Endothelial cell of umbilical vein (primary cell): ENCODE measurements at regions not wholly inside any gene's neighbourhood (a gene's known extent, or its start where the extent isn't known, plus 50 kb on each side); places are given as distances from the start of the nearest gene placed in this dataset.

Source experiments
- POLR2AphosphoS5 ChIP-seq: IDR thresholded peaks from 2 replicates; pipeline ENCODE4 v1.6.1; 2012; ENCODE audit warnings: low read depth, mild to moderate bottlenecking, control low read depth, low read length, moderate library complexity; ENCODE audit not compliant: insufficient read depth
- TF ChIP-seq, protein P1 (sequence below), 2 donors: IDR thresholded peaks; 1 replicate in 1 of 2; 2 replicates in 1 of 2; pipeline ENCODE4 v1.5.1; 2011; ENCODE audit warnings: low read length in 2 of 2, mild to moderate bottlenecking in 2 of 2, moderate library complexity in 2 of 2, control low read depth in 1 of 2, inconsistent platforms in 1 of 2, low read depth in 1 of 2; ENCODE audit not compliant: insufficient read depth in 1 of 2; ENCODE audit errors: extremely low read depth in 1 of 2

DNA sequence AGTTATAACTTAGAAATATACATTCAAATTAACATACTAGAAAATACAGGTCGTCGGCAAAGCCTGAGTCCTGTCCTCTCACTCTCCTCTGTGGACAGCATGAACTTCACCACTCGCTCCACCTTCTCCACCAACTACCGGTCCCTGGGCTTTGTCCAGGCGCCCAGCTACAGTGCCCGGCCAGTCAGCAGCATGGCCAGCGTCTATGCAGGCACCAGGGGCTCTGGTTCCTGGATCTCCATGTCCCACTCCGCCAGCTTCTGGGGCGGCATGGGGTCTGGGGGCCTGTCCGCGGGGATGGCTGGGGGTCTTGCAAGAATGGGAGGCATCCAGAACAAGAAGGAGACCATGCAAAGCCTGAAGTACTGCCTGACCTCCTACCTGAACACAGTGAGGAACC, 319.4 kb downstream of the ZFHX3 start:
- no peak for TF ChIP-seq POLR2AphosphoS5
- TF ChIP-seq, protein P1, sequence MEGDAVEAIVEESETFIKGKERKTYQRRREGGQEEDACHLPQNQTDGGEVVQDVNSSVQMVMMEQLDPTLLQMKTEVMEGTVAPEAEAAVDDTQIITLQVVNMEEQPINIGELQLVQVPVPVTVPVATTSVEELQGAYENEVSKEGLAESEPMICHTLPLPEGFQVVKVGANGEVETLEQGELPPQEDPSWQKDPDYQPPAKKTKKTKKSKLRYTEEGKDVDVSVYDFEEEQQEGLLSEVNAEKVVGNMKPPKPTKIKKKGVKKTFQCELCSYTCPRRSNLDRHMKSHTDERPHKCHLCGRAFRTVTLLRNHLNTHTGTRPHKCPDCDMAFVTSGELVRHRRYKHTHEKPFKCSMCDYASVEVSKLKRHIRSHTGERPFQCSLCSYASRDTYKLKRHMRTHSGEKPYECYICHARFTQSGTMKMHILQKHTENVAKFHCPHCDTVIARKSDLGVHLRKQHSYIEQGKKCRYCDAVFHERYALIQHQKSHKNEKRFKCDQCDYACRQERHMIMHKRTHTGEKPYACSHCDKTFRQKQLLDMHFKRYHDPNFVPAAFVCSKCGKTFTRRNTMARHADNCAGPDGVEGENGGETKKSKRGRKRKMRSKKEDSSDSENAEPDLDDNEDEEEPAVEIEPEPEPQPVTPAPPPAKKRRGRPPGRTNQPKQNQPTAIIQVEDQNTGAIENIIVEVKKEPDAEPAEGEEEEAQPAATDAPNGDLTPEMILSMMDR (IDR thresholded peaks at IDR 0.05; ENCODE audit: extremely low read depth in 1 of 2, insufficient read depth in 1 of 2, low read depth in 1 of 2, low read length in 2 of 2) = no peak
